Thoracic aorta (tissue), 2 donors: ENCODE measurements at regions not wholly inside any gene's neighbourhood (a gene's known extent, or its start where the extent isn't known, plus 50 kb on each side); places are given as distances from the start of the nearest gene placed in this dataset.

Source experiments
- ATAC-seq: fragments of 150-250 bp; one replicate; pipeline ENCODE4 v1.8.0; 2017; ENCODE audit warnings: low read depth; ENCODE audit not compliant: insufficient number of reproducible peaks, low FRiP score
- DNase-seq: peaks from one replicate; pipeline ENCODE4 v3.0.0-alpha.2; 2020; ENCODE audit warnings: low spot score
- H3K27ac ChIP-seq, 2 donors: fragments of 200-600 bp; sonication (generic); 1 replicate in 1 of 2; 2 replicates in 1 of 2; pipeline ENCODE4 v1.5.1; 2016; ENCODE audit warnings: mild to moderate bottlenecking in 2 of 2, moderate library complexity in 2 of 2
- H3K27me3 ChIP-seq: fragments of 200-600 bp; sonication (generic); replicated peaks from 2 replicates; pipeline ENCODE4 v1.6.0; 2016; ENCODE audit warnings: mild to moderate bottlenecking; ENCODE audit not compliant: insufficient read depth
- H3K36me3 ChIP-seq: fragments of 200-600 bp; sonication (generic); one replicate; pipeline ENCODE4 v1.5.1; 2016
- H3K4me1 ChIP-seq, 2 donors: fragments of 200-600 bp; sonication (generic); 1 replicate in 1 of 2; 2 replicates in 1 of 2; pipeline versions ENCODE4 v1.5.1 to v1.6.0; 2016; ENCODE audit warnings: low read depth in 2 of 2, mild to moderate bottlenecking in 1 of 2; ENCODE audit not compliant: control insufficient read depth in 1 of 2
- H3K4me3 ChIP-seq: fragments of 200-600 bp; sonication (generic); 2 replicates; pipeline ENCODE4 v1.5.1; 2016; ENCODE audit warnings: mild to moderate bottlenecking
- H3K9me3 ChIP-seq: fragments of 200-600 bp; sonication (generic); 2 replicates; pipeline ENCODE4 v1.5.1; 2016
- CTCF ChIP-seq: fragments of 200-600 bp; sonication (generic); IDR thresholded peaks from one replicate; pipeline ENCODE4 v1.5.1; 2019; ENCODE audit warnings: antibody characterized with exemption

- no peaks in the 10 kb centered on the region for H3K4me1 ChIP-seq
- H3K4me3 ChIP-seq = no peak overlapping the region
- TF ChIP-seq CTCF = no peak
- no peak overlapping the region for H3K27ac ChIP-seq
- DNase-seq = no peak
- H3K27me3 ChIP-seq = no peaks in the 10 kb centered on the region
- no peaks in the 10 kb centered on the region for H3K9me3 ChIP-seq
- no peaks in the 10 kb centered on the region for H3K36me3 ChIP-seq
- ATAC-seq = no peak
Observed at GRCh38 chr5:167533814-167534795, 757.3 kb upstream of the WWC1 start.

- Histone ChIP-seq H3K36me3 (no peaks in the 10 kb centered on the region), H3K4me3 (no peak overlapping the region), H3K9me3 (no peaks in the 10 kb centered on the region), H3K27ac (no peak overlapping the region), H3K27me3 (no peaks in the 10 kb centered on the region), H3K4me1 (no peaks in the 10 kb centered on the region)
- ATAC-seq = no peak
- no peak for DNase-seq
- no peak for TF ChIP-seq CTCF
Observed at GRCh38 chr5:167539747-167540146, 751.7 kb upstream of the WWC1 start.

- no peaks in the 10 kb centered on the region for H3K4me1 ChIP-seq
- DNase-seq (no peak), ATAC-seq (no peak)
- no peak overlapping the region for H3K4me3 ChIP-seq
- H3K27ac ChIP-seq = no peak overlapping the region
- H3K27me3 ChIP-seq = no peaks in the 10 kb centered on the region
- H3K36me3 ChIP-seq = no peaks in the 10 kb centered on the region
- no peak for TF ChIP-seq CTCF
- no peaks in the 10 kb centered on the region for H3K9me3 ChIP-seq
Observed at GRCh38 chr5:167546270-167546669, 745.2 kb upstream of the WWC1 start.

- Histone ChIP-seq H3K4me1 (no peaks in the 10 kb centered on the region), H3K9me3 (no peaks in the 10 kb centered on the region), H3K4me3 (no peak overlapping the region), H3K27ac (no peak overlapping the region), H3K36me3 (no peaks in the 10 kb centered on the region), H3K27me3 (no peaks in the 10 kb centered on the region)
- no peak for TF ChIP-seq CTCF
- ATAC-seq (no peak), DNase-seq (no peak)
Observed at GRCh38 chr5:167552356-167552755, 739.1 kb upstream of the WWC1 start.

GRCh38 chr5:167553511-167553910 lies 737.9 kb upstream of the WWC1 start:
- no peak for TF ChIP-seq CTCF
- Histone ChIP-seq H3K36me3 (no peaks in the 10 kb centered on the region), H3K9me3 (no peaks in the 10 kb centered on the region), H3K4me3 (no peak overlapping the region), H3K4me1 (no peaks in the 10 kb centered on the region), H3K27me3 (no peaks in the 10 kb centered on the region), H3K27ac (no peak overlapping the region)
- no peak for ATAC-seq
- DNase-seq = no peak
